HG03439 (cell line): ENCODE measurements at regions not wholly inside any gene's neighbourhood (a gene's known extent, or its start where the extent isn't known, plus 50 kb on each side); places are given as distances from the start of the nearest gene placed in this dataset.

Experiments used
- ATAC-seq: cut with Tn5 transposase; IDR thresholded peaks from one replicate; pipeline ENCODE4 v1.9.1; 2021; ENCODE audit warnings: mild to moderate bottlenecking, moderate library complexity; ENCODE audit not compliant: unreplicated experiment

GRCh38 chr6:132004668-132005067, 53.5 kb upstream of the CCN2 start:
- ATAC-seq, result no peak

GRCh38 chr6:132003516-132004178, 52.5 kb upstream of the CCN2 start:
- no peak for ATAC-seq
